ENCODE measurements at regions not wholly inside any gene's neighbourhood (a gene's known extent, or its start where the extent isn't known, plus 50 kb on each side); places are given as distances from the start of the nearest gene placed in this dataset.

- intact Hi-C loops (cut with micrococcal nuclease) = no loop called here
- no peaks in the 10 kb centered on the region for H3K27me3 Mint-ChIP-seq (ENCODE audit: insufficient read depth)
- H3K4me1 Mint-ChIP-seq (ENCODE audit: low read depth) = peaks cover 8% of the 10 kb centered on the region
- no peak overlapping the region for H3K27ac Mint-ChIP-seq
- H3K36me3 Mint-ChIP-seq (ENCODE audit: low read depth) = no peaks in the 10 kb centered on the region
- DNase-seq (ENCODE audit: low spot score) = no peak
- H3K4me3 Mint-ChIP-seq = no peak overlapping the region
- H3K9me3 Mint-ChIP-seq = no peaks in the 10 kb centered on the region
Measured at GRCh38 chr11:13109616-13110015, 100.5 kb downstream of the RASSF10 start.

- no peaks in the 10 kb centered on the region for H3K36me3 Mint-ChIP-seq (ENCODE audit: low read depth)
- H3K27me3 Mint-ChIP-seq (ENCODE audit: insufficient read depth) = no peaks in the 10 kb centered on the region
- H3K4me1 Mint-ChIP-seq (ENCODE audit: low read depth) = peaks cover 8% of the 10 kb centered on the region
- no peaks in the 10 kb centered on the region for H3K9me3 Mint-ChIP-seq
- intact Hi-C loops (cut with micrococcal nuclease) = no loop called here
- H3K4me3 Mint-ChIP-seq = no peak overlapping the region
- H3K27ac Mint-ChIP-seq = no peak overlapping the region
- DNase-seq (ENCODE audit: low spot score) = no peak
Measured at GRCh38 chr11:13110145-13110544, 101.0 kb downstream of the RASSF10 start.

- no peak for DNase-seq (ENCODE audit: low spot score)
- H3K27me3 Mint-ChIP-seq (ENCODE audit: insufficient read depth) = no peaks in the 10 kb centered on the region
- intact Hi-C loops (cut with micrococcal nuclease) = no loop called here
- H3K4me1 Mint-ChIP-seq (ENCODE audit: low read depth) = peaks cover 8% of the 10 kb centered on the region
- H3K36me3 Mint-ChIP-seq (ENCODE audit: low read depth) = no peaks in the 10 kb centered on the region
- no peak overlapping the region for H3K27ac Mint-ChIP-seq
- H3K9me3 Mint-ChIP-seq = no peaks in the 10 kb centered on the region
- H3K4me3 Mint-ChIP-seq = no peak overlapping the region
Measured at GRCh38 chr11:13110929-13111812, 102.1 kb downstream of the RASSF10 start.

GRCh38 chr11:13111813-13112130 lies 102.7 kb downstream of the RASSF10 start:
- DNase-seq (ENCODE audit: low spot score) = no peak
- no peaks in the 10 kb centered on the region for H3K9me3 Mint-ChIP-seq
- no peaks in the 10 kb centered on the region for H3K36me3 Mint-ChIP-seq (ENCODE audit: low read depth)
- no peak overlapping the region for H3K4me3 Mint-ChIP-seq
- H3K27me3 Mint-ChIP-seq (ENCODE audit: insufficient read depth) = no peaks in the 10 kb centered on the region
- intact Hi-C loops (cut with micrococcal nuclease) = no loop called here
- H3K27ac Mint-ChIP-seq = no peak overlapping the region
- peaks cover 8% of the 10 kb centered on the region for H3K4me1 Mint-ChIP-seq (ENCODE audit: low read depth)

GRCh38 chr11:13114566-13115379 lies 105.7 kb downstream of the RASSF10 start:
- DNase-seq (ENCODE audit: low spot score) = no peak
- H3K27me3 Mint-ChIP-seq (ENCODE audit: insufficient read depth) = peaks cover 2% of the 10 kb centered on the region
- peaks cover 8% of the 10 kb centered on the region for H3K4me1 Mint-ChIP-seq (ENCODE audit: low read depth)
- H3K4me3 Mint-ChIP-seq = no peak overlapping the region
- no peaks in the 10 kb centered on the region for H3K9me3 Mint-ChIP-seq
- H3K36me3 Mint-ChIP-seq (ENCODE audit: low read depth) = no peaks in the 10 kb centered on the region
- intact Hi-C loops (cut with micrococcal nuclease) = no loop called here
- H3K27ac Mint-ChIP-seq = no peak overlapping the region

DNA sequence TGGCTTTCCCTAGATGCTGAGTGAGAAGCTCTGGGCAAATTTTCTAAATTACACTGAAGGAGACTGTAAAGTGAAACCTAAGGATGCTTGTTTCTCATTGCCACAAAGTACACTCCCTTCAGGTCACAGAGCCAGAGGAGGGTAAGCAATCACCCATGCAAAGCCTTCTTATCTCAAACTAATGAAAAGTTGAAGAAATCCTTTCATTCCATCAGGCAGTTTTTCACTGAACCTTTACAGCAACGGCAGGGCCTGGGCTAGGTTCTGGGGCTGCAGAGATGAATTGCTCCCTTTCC lies 106.2 kb downstream of the RASSF10 start:
- H3K9me3 Mint-ChIP-seq = no peaks in the 10 kb centered on the region
- intact Hi-C loops (cut with micrococcal nuclease) = no loop called here

DNA sequence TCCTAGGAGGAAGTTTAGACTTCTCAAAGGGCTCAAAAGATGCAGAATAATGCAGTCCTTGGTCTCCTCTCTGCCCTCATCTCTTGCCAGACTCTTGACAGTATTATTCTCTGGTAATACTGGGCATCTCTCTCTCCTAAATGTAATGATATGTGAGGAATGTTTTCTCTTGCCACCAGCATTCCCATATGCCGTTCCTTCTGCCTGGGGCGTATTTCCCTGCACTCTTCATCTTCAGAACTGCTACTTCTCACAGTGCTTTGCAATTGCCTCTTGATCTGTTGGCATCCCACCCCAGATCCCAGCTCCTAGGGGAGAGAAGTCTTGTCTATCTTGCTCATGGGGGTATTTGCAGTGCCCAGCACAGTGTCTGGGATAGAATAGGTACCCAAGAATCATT lies 107.4 kb downstream of the RASSF10 start:
- Mint-ChIP-seq H3K9me3 (no peaks in the 10 kb centered on the region), H3K27ac (no peak overlapping the region), H3K36me3 (ENCODE audit: low read depth) (no peaks in the 10 kb centered on the region), H3K27me3 (ENCODE audit: insufficient read depth) (peaks cover 2% of the 10 kb centered on the region), H3K4me3 (no peak overlapping the region), H3K4me1 (ENCODE audit: low read depth) (peaks cover 8% of the 10 kb centered on the region)
- no peak for DNase-seq (ENCODE audit: low spot score)
- intact Hi-C loops (cut with micrococcal nuclease) = no loop called here

More for the DNA sequence above, 106.2 kb downstream of the RASSF10 start:
- no peak overlapping the region for H3K4me3 Mint-ChIP-seq
- no peak for DNase-seq (ENCODE audit: low spot score)
- peaks cover 2% of the 10 kb centered on the region for H3K27me3 Mint-ChIP-seq (ENCODE audit: insufficient read depth)
- no peaks in the 10 kb centered on the region for H3K36me3 Mint-ChIP-seq (ENCODE audit: low read depth)
- peaks cover 8% of the 10 kb centered on the region for H3K4me1 Mint-ChIP-seq (ENCODE audit: low read depth)
- no peak overlapping the region for H3K27ac Mint-ChIP-seq

DNA sequence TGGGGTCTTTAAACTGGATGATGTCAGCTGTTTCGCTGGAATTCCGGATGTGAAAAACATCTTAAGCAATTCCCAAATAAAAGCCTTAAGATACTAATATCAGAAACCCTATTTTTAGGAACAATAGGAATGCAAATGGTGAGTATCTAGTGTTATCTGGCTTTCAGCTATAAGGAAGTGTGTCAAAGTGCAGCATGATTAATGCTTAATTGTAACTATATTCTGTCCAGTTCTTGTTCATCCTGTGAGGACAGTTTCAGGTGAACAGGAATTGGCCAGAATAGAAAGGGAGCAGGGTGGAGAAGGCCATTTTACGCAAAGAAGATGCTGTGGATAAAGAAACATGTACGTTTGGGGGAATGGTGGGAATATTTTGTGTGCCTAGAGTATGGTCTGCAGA lies 108.2 kb downstream of the RASSF10 start:
- H3K36me3 Mint-ChIP-seq (ENCODE audit: low read depth) = no peaks in the 10 kb centered on the region
- H3K27me3 Mint-ChIP-seq (ENCODE audit: insufficient read depth) = peaks cover 2% of the 10 kb centered on the region
- H3K27ac Mint-ChIP-seq = no peak overlapping the region
- H3K4me1 Mint-ChIP-seq (ENCODE audit: low read depth) = peaks cover 7% of the 10 kb centered on the region
- no peaks in the 10 kb centered on the region for H3K9me3 Mint-ChIP-seq
- DNase-seq (ENCODE audit: low spot score) = no peak
- H3K4me3 Mint-ChIP-seq = no peak overlapping the region
- intact Hi-C loops (cut with micrococcal nuclease) = no loop called here

- H3K4me3 Mint-ChIP-seq = no peak overlapping the region
- no peak overlapping the region for H3K27ac Mint-ChIP-seq
- DNase-seq (ENCODE audit: low spot score) = no peak
- no peaks in the 10 kb centered on the region for H3K9me3 Mint-ChIP-seq
- no peaks in the 10 kb centered on the region for H3K36me3 Mint-ChIP-seq (ENCODE audit: low read depth)
- no peaks in the 10 kb centered on the region for H3K4me1 Mint-ChIP-seq (ENCODE audit: low read depth)
- peaks cover 4% of the 10 kb centered on the region for H3K27me3 Mint-ChIP-seq (ENCODE audit: insufficient read depth)
- intact Hi-C loops (cut with micrococcal nuclease) = no loop called here
Measured at GRCh38 chr11:13118194-13118593, 109.1 kb downstream of the RASSF10 start.

- DNase-seq (ENCODE audit: low spot score) = no peak
- intact Hi-C loops (cut with micrococcal nuclease) = no loop called here
- no peak overlapping the region for H3K4me3 Mint-ChIP-seq
- H3K27ac Mint-ChIP-seq = no peak overlapping the region
- no peaks in the 10 kb centered on the region for H3K4me1 Mint-ChIP-seq (ENCODE audit: low read depth)
- no peaks in the 10 kb centered on the region for H3K9me3 Mint-ChIP-seq
- H3K36me3 Mint-ChIP-seq (ENCODE audit: low read depth) = no peaks in the 10 kb centered on the region
- H3K27me3 Mint-ChIP-seq (ENCODE audit: insufficient read depth) = peaks cover 5% of the 10 kb centered on the region
Measured at GRCh38 chr11:13118650-13119049, 109.5 kb downstream of the RASSF10 start.

DNA sequence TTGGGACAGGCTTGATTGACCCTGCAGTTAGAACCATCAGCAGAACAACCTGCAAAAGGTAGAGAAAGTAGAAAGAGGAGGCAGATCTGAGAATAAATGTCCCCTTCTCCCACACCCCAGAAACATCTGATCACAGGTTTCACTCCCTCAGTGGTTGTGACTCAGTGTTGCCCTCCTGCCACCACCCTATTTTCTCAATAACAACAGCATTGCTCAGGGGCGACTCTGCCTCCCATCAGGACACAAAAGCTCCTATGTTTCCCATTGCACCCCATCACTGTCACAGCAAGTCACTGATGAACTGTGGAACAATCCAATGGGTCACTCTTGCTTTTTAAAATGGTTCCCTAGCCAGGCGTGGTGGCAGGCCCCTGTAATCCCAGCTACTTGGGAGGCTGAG lies 110.2 kb downstream of the RASSF10 start:
- intact Hi-C loops (cut with micrococcal nuclease) = no loop called here
- no peak for DNase-seq (ENCODE audit: low spot score)
- no peaks in the 10 kb centered on the region for H3K36me3 Mint-ChIP-seq (ENCODE audit: low read depth)
- H3K9me3 Mint-ChIP-seq = no peaks in the 10 kb centered on the region
- H3K4me3 Mint-ChIP-seq = no peak overlapping the region
- H3K4me1 Mint-ChIP-seq (ENCODE audit: low read depth) = no peaks in the 10 kb centered on the region
- H3K27me3 Mint-ChIP-seq (ENCODE audit: insufficient read depth) = peaks cover 5% of the 10 kb centered on the region
- no peak overlapping the region for H3K27ac Mint-ChIP-seq

DNA sequence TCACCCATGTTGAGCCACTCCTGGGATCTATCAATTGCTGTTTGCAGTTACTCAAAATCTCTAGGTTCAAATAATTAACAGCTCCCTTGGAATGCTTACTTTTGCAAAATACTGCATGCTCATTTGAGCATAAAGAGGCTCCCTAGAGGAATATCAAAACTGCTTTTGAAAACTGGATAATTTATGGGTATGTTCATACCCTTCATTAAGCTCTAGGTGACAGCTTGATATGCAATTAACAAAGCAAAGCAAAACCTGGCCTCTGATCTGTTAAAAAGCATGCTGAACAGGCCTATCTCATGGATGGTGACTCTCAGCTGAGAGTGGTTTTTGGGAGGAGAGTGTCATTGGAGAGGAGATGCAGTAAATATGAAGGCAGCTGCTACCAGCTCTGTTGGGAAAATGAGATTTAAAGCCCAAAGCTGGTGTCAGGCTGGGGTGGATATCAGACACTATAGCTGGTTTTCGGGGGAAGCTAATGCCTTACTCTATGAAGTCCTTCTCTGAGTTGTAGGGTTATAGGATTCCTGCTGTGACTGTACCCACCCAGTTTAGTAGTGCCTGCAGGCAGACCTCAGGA lies 110.9 kb downstream of the RASSF10 start:
- no peak overlapping the region for H3K4me3 Mint-ChIP-seq
- H3K9me3 Mint-ChIP-seq = no peaks in the 10 kb centered on the region
- H3K4me1 Mint-ChIP-seq (ENCODE audit: low read depth) = no peaks in the 10 kb centered on the region
- DNase-seq (ENCODE audit: low spot score) = no peak
- intact Hi-C loops (cut with micrococcal nuclease) = no loop called here
- H3K36me3 Mint-ChIP-seq (ENCODE audit: low read depth) = no peaks in the 10 kb centered on the region
- H3K27ac Mint-ChIP-seq = no peak overlapping the region
- peaks cover 6% of the 10 kb centered on the region for H3K27me3 Mint-ChIP-seq (ENCODE audit: insufficient read depth)

DNA sequence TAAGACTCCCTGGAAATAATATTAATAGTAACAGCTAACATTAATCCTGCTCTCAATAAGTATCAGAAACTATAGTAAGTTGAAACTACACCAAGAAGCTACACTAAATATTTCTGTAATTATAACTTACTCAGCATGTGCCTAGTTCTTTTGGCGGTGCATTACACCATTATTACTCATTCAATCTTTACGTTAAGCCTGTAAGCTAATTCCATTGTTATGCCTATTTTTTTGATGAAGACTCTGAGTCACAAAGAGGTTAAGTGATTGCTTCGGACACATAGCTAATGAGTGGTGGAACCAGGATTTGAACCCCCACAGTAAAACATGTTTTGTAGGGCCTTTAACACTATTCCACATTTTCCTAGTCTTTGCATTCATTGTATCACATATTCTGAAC lies 111.6 kb downstream of the RASSF10 start:
- intact Hi-C loops (cut with micrococcal nuclease) = no loop called here
- Mint-ChIP-seq H3K4me3 (no peak overlapping the region), H3K4me1 (ENCODE audit: low read depth) (no peaks in the 10 kb centered on the region), H3K9me3 (no peaks in the 10 kb centered on the region), H3K27me3 (ENCODE audit: insufficient read depth) (peaks cover 7% of the 10 kb centered on the region), H3K36me3 (ENCODE audit: low read depth) (no peaks in the 10 kb centered on the region), H3K27ac (no peak overlapping the region)
- no peak for DNase-seq (ENCODE audit: low spot score)
